IPS DF 6.9 (cell line): ENCODE measurements at regions not wholly inside any gene's neighbourhood (a gene's known extent, or its start where the extent isn't known, plus 50 kb on each side); places are given as distances from the start of the nearest gene placed in this dataset.

Experiments used
- DNase-seq: peaks from one replicate; pipeline ENCODE4 v3.0.0-alpha.2; 2013; ENCODE audit warnings: low read depth, low spot score
- H3K27ac ChIP-seq: one replicate; pipeline ENCODE4 v1.5.1; 2013; ENCODE audit warnings: low read length, control low read depth
- H3K27me3 ChIP-seq: 2 replicates; pipeline ENCODE4 v1.6.1; 2013; ENCODE audit warnings: mild to moderate bottlenecking, low read length; ENCODE audit not compliant: control insufficient read depth, insufficient read depth
- H3K36me3 ChIP-seq: 2 replicates; pipeline ENCODE4 v1.6.1; 2013; ENCODE audit warnings: low read length; ENCODE audit not compliant: control insufficient read depth, insufficient read depth
- H3K4me1 ChIP-seq: 2 replicates; pipeline ENCODE4 v1.6.1; 2013; ENCODE audit warnings: low read length; ENCODE audit not compliant: control insufficient read depth, insufficient read depth
- H3K4me3 ChIP-seq: 2 replicates; pipeline ENCODE4 v1.5.1; 2013; ENCODE audit warnings: mild to moderate bottlenecking, low read length
- H3K9me3 ChIP-seq: 2 replicates; pipeline ENCODE4 v1.6.1; 2013; ENCODE audit warnings: low read length, inconsistent platforms; ENCODE audit not compliant: control insufficient read depth, insufficient read depth
- WGBS: extraction: QIAGEN DNeasy Blood & Tissue Kit; methylation state at CpG from one replicate; pipeline ENCODE4 v1.1.7; 2013; ENCODE audit warnings: mixed read lengths, missing lambda C conversion rate; ENCODE audit not compliant: insufficient read length, insufficient coverage; 5-methylcytosine and 5-hydroxymethylcytosine counted together

DNA sequence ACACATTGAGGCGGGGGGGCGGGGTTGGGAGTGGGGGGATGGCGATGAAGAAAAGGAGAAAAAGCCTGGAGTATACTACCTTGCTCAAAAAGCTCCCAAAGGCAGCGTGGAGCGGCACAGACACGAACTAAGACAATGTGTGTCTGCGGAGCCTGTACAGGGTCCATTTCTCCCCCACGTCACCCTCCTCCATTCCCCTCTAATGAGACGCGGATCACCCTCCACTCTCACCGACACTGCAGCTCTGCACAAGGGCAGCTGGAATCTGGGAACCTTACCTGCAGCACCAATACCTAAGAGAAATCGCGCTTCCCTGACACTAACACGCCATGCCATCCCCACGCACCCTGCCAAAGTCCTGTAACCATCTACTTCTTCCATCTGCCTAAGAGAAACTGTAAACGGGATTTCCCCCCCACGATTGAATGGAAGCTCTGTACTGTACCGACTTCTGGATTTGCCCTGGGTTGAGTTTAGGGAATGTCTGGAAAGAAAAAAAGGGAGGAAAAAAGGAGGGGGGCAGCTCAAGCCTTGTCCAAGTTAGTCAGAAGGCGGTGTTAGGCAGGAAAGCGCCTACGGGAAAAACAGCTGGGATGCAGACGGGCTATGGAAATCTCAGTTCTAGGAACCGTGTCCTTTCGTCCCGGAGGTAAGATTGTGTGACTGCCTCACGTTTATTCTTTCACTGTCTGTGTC lies 125.7 kb upstream of the C11orf58 start:
- Histone ChIP-seq H3K27ac (no peak overlapping the region), H3K9me3 (no peaks in the 10 kb centered on the region), H3K27me3 (peaks cover 63% of the 10 kb centered on the region), H3K4me1 (peaks cover 2% of the 10 kb centered on the region; the same call in 1 of the 2 replicates), H3K4me3 (no peak overlapping the region), H3K36me3 (no peaks in the 10 kb centered on the region)
- DNase-seq = no peak
- WGBS = no CpG with 5 or more reads among the region's 26 CpGs

GRCh38 chr11:16611926-16612565 lies 126.4 kb upstream of the C11orf58 start:
- H3K27me3 ChIP-seq = peaks cover 68% of the 10 kb centered on the region
- H3K4me1 ChIP-seq = peaks cover 2% of the 10 kb centered on the region; the same call in 1 of the 2 replicates
- H3K9me3 ChIP-seq = no peaks in the 10 kb centered on the region
- no peak overlapping the region for H3K4me3 ChIP-seq
- WGBS = no CpG with 5 or more reads among the region's 11 CpGs
- no peak for DNase-seq
- no peak overlapping the region for H3K27ac ChIP-seq
- no peaks in the 10 kb centered on the region for H3K36me3 ChIP-seq

GRCh38 chr11:16611401-16611921 lies 127.0 kb upstream of the C11orf58 start:
- Histone ChIP-seq H3K27ac (no peak overlapping the region), H3K9me3 (no peaks in the 10 kb centered on the region), H3K4me3 (no peak overlapping the region), H3K36me3 (no peaks in the 10 kb centered on the region), H3K4me1 (peaks cover 2% of the 10 kb centered on the region; the same call in 1 of the 2 replicates), H3K27me3 (peaks cover 71% of the 10 kb centered on the region)
- WGBS = no CpG with 5 or more reads among the region's 14 CpGs
- DNase-seq = no peak

- no peak overlapping the region for H3K27ac ChIP-seq
- no peaks in the 10 kb centered on the region for H3K36me3 ChIP-seq
- no peaks in the 10 kb centered on the region for H3K9me3 ChIP-seq
- peak overlapping the region; percentile 15; the same call in 1 of the 2 replicates for H3K4me3 ChIP-seq
- DNase-seq = no peak
- H3K27me3 ChIP-seq = peaks cover 76% of the 10 kb centered on the region
- WGBS = no CpG with 5 or more reads among the region's 39 CpGs
- peaks cover 2% of the 10 kb centered on the region; the same call in 1 of the 2 replicates for H3K4me1 ChIP-seq
Measured at GRCh38 chr11:16610738-16611388, 127.6 kb upstream of the C11orf58 start.

DNA sequence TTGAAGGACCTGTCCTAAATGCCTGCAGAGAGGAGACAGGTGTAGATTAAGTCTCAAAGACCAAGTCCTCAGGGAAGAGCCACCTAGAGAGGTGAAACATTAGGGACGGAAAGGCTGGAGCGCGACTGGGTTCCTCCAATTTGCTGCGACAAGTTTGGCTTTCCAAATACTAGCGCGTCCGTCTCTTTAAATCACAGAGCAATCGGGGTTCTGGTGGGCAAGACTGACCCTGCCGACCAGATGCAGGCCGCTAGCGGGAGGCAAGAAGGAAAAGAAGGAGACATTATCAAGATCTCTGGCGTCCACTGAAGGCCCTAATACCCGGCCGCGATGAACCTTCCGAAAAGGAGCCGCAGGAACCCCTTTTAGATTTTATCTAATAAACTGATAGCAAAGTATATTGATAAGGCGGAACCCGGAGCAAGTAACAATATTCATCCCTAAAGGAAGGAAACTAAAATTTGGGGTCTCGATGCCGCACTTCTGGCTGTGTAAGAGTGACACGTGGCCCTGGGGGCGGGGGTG lies 128.2 kb upstream of the C11orf58 start:
- DNase-seq = no peak
- Histone ChIP-seq H3K4me3 (no peak overlapping the region), H3K27me3 (peaks cover 82% of the 10 kb centered on the region), H3K9me3 (no peaks in the 10 kb centered on the region), H3K4me1 (peaks cover 2% of the 10 kb centered on the region; the same call in 1 of the 2 replicates), H3K27ac (no peak overlapping the region), H3K36me3 (no peaks in the 10 kb centered on the region; the same call in 1 of the 2 replicates)
- no CpG with 5 or more reads among the region's 23 CpGs for WGBS

DNA sequence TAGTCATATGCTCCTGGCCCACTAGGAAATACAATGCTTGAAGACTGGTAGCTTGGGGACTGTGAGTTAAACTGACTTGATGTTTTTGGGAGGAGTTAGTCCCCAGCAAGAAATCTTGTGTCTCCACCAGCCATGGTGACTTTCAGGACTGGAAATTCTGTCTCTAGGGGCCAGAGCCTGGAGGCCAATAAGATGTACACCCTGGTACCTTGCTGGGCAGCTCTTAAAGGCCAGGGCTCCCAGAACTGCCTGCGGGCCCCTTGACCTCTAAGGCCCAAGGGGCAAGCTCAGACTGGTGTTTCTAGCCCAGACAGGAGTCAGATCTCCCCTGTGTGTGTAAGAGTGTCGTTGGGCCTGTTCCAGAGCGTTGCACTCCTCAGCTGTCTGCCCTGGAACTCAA lies 128.7 kb upstream of the C11orf58 start:
- peaks cover 83% of the 10 kb centered on the region for H3K27me3 ChIP-seq

DNA sequence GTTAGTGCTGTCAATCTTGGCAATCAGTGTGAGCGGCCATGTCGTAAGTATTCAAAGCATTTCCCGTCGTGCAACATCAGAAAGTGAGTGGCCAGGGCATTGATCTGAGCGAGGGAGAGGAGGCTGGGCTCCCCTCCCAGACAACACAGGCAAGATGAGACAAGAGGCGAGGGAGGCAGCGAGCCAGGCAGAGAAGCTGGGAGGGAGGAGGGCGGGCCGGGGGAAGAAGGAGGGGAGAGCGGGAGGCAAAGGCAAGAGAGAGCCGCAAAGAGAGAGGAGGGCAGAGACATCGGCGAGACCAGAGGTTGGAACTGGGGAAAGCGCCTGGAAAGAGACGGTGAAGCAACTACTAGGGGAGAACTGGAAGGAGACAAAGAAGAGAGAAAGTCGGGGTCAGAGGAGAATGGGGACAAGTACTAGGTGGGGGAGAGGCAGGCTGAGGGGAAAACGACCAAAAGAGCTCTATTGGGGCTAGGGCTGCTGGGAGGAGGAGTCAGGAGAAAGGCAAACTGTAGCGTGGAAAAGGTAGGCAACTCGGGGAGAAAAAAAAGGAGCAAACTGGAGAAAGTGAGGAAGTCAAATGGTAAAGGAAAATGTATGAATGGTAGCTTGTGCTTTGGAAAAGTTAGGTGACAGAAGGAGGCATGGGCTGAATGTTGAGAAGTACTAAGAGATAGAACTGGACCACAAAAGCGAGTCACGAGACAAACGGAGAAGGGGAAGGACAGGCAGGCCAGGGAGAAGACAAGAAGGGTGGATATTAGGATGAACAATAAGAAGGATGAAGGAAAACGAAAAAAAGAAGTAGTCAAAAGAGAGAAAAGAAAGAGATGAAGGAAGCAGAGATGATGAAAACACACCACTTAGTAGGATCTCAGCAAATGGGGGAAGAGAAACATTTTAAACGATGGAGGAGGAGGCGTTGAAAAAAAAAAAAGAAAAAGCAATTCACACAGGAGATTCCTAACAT lies 130.5 kb upstream of the C11orf58 start:
- H3K27ac ChIP-seq = no peak overlapping the region
- H3K36me3 ChIP-seq = no peaks in the 10 kb centered on the region; the same call in 1 of the 2 replicates
- H3K27me3 ChIP-seq = peaks cover 91% of the 10 kb centered on the region
- peaks cover 5% of the 10 kb centered on the region; the same call in 1 of the 2 replicates for H3K4me1 ChIP-seq
- H3K9me3 ChIP-seq = no peaks in the 10 kb centered on the region
- H3K4me3 ChIP-seq = peak overlapping the region; percentile 4; the same call in 1 of the 2 replicates
- DNase-seq = no peak
- no CpG with 5 or more reads among the region's 25 CpGs for WGBS

More for the DNA sequence above, 128.7 kb upstream of the C11orf58 start:
- H3K27ac ChIP-seq = no peak overlapping the region
- H3K9me3 ChIP-seq = no peaks in the 10 kb centered on the region
- H3K4me3 ChIP-seq = no peak overlapping the region
- WGBS = no CpG with 5 or more reads among the region's 3 CpGs
- no peaks in the 10 kb centered on the region; the same call in 1 of the 2 replicates for H3K36me3 ChIP-seq
- H3K4me1 ChIP-seq = peaks cover 2% of the 10 kb centered on the region; the same call in 1 of the 2 replicates
- DNase-seq = no peak

- H3K4me3 ChIP-seq = peak overlapping the region; percentile 4; the same call in 1 of the 2 replicates
Measured at GRCh38 chr11:16606784-16607674, 131.4 kb upstream of the C11orf58 start.

More at GRCh38 chr11:16606784-16607674, 131.4 kb upstream of the C11orf58 start:
- Histone ChIP-seq H3K27ac (no peak overlapping the region), H3K4me1 (peaks cover 5% of the 10 kb centered on the region; the same call in 1 of the 2 replicates), H3K36me3 (no peaks in the 10 kb centered on the region; the same call in 1 of the 2 replicates), H3K27me3 (peaks cover 90% of the 10 kb centered on the region), H3K9me3 (no peaks in the 10 kb centered on the region)
- DNase-seq = no peak
- WGBS = no CpG with 5 or more reads among the region's 81 CpGs
